NCI-H82 treated with DMSO at 0.1 percent for 48 hours (cell line): ENCODE measurements at regions not wholly inside any gene's neighbourhood (a gene's known extent, or its start where the extent isn't known, plus 50 kb on each side); places are given as distances from the start of the nearest gene placed in this dataset.

ENCODE experiments used
- DNase-seq: peaks from one replicate; lab custom pipeline; 2025; ENCODE audit not compliant: unreplicated experiment; lab: John Stamatoyannopoulos, UW

GRCh38 chr11:36719358-36720107 is 121.5 kb upstream of the RAG2 start:
- no peak for DNase-seq

- no peak for DNase-seq
Observed at GRCh38 chr11:36718451-36718850, 120.4 kb upstream of the RAG2 start.

DNA sequence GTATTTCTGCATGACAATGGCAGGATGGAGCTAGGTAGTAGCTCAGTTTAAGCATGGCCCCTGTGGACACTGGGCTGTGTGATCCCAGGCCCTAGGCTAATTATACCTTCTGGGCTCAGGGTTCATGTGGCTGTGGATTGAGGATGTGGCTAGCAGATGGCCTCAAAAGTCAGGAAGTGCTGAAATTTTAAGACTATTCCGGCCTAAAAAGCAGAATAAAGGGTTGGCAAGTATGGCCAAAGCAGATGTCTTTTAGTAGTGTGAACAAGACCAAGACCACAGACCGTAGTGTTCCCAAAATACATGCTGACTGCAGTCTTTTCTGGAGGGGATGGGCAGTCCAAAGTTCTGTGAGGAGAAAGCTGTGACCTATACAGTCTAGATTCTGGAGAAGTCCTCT is 115.7 kb upstream of the RAG2 start:
- no peak for DNase-seq

GRCh38 chr11:36711104-36711825 is 113.2 kb upstream of the RAG2 start:
- no peak for DNase-seq
